ENCODE measurements at regions not wholly inside any gene's neighbourhood (a gene's known extent, or its start where the extent isn't known, plus 50 kb on each side); places are given as distances from the start of the nearest gene placed in this dataset.
A peak's percentile ranks its signal among the peaks of the same experiment; 100 is the strongest.

DNA sequence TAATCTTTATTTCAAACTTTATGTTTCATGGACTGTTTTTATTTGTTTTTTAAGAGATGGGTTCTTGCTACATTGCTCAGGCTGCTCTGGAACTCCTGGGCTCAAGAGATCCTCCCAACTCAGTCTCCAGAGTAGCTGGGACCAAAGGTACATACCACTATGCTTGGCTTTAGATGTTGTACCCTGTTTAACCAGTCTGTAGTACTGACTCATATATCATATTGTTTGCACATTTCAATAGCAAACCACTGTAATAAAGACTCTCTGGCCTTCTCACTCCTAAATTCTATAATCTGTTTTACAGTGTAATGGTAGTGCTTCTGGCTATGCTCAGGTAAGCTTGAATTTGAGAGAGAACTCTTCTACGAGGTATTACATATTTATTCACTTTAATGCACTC, 413.6 kb upstream of the PCDH15 start (continued):
- TF ChIP-seq TOX (CRISPR knock-in tag; IDR thresholded peaks at IDR 0.05; ENCODE audit: borderline replicate concordance) (no peak), SNAI2 (CRISPR knock-in tag; IDR thresholded peaks at IDR 0.05) (no peak), TCF4 (CRISPR knock-in tag; IDR thresholded peaks at IDR 0.05; ENCODE audit: borderline replicate concordance) (no peak), RARB (CRISPR knock-in tag; IDR thresholded peaks at IDR 0.05) (no peak), ZNF8 (CRISPR knock-in tag; IDR thresholded peaks at IDR 0.05) (no peak)

DNA sequence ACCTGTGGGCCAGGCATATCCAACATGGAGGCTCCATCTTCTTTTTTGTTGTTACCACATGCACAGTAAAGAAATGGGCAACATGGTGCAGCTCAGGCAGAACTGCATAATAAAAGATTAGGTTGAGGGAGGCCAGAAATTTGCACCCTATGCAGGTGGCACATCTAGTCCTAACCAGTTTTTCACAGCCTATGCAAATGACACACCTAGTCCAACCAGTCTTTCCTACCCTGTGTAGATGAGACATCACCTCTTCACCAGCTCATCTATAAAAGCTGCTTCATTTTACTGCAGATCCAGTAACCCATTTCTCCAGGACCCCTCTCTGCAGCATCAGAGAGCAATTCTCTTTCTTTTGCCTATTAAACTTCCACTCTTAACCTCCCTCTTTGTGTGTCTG, 411.0 kb upstream of the PCDH15 start:
- no peak for TF ChIP-seq ZNF565 (CRISPR knock-in tag; conservative IDR thresholded peaks at IDR 0.05; ENCODE audit: low read depth)
- TF ChIP-seq ZFP30 (CRISPR knock-in tag; IDR thresholded peaks at IDR 0.05), result no peak
- TF ChIP-seq, protein P1, sequence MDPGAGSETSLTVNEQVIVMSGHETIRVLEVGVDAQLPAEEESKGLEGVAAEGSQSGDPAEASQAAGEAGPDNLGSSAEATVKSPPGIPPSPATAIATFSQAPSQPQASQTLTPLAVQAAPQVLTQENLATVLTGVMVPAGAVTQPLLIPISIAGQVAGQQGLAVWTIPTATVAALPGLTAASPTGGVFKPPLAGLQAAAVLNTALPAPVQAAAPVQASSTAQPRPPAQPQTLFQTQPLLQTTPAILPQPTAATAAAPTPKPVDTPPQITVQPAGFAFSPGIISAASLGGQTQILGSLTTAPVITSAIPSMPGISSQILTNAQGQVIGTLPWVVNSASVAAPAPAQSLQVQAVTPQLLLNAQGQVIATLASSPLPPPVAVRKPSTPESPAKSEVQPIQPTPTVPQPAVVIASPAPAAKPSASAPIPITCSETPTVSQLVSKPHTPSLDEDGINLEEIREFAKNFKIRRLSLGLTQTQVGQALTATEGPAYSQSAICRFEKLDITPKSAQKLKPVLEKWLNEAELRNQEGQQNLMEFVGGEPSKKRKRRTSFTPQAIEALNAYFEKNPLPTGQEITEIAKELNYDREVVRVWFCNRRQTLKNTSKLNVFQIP (CRISPR knock-in tag; IDR thresholded peaks at IDR 0.05; ENCODE audit: borderline replicate concordance, low read depth), result no peak

DNA sequence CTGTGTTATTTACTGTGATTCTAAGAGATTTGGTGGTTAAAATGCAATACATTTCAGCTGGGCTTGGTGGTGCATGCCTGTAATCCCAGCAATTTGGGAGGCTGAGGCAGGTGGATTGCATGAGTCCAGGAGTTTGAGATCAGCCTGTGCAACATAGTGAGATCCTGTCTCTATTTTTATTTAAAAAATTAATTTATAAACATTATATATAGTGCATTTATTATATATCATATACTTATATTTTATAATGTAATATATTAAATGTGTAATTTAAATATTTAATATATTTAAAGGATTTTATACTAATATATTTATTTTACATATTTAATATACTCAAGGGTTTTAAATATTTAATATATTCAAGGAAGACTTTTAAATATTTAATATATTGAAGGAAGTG, 402.8 kb upstream of the PCDH15 start:
- no peak for TF ChIP-seq ZFP30 (CRISPR knock-in tag; IDR thresholded peaks at IDR 0.05)
- TF ChIP-seq, protein P2, sequence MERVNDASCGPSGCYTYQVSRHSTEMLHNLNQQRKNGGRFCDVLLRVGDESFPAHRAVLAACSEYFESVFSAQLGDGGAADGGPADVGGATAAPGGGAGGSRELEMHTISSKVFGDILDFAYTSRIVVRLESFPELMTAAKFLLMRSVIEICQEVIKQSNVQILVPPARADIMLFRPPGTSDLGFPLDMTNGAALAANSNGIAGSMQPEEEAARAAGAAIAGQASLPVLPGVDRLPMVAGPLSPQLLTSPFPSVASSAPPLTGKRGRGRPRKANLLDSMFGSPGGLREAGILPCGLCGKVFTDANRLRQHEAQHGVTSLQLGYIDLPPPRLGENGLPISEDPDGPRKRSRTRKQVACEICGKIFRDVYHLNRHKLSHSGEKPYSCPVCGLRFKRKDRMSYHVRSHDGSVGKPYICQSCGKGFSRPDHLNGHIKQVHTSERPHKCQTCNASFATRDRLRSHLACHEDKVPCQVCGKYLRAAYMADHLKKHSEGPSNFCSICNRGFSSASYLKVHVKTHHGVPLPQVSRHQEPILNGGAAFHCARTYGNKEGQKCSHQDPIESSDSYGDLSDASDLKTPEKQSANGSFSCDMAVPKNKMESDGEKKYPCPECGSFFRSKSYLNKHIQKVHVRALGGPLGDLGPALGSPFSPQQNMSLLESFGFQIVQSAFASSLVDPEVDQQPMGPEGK (CRISPR knock-in tag; IDR thresholded peaks at IDR 0.05; ENCODE audit: borderline replicate concordance), result no peak
- TF ChIP-seq ZC3H10 (CRISPR knock-in tag; IDR thresholded peaks at IDR 0.05), result no peak
- TF ChIP-seq CSDC2 (CRISPR knock-in tag; IDR thresholded peaks at IDR 0.05), result no peak
- no peak for TF ChIP-seq TOX (CRISPR knock-in tag; IDR thresholded peaks at IDR 0.05; ENCODE audit: borderline replicate concordance)
- no peak for TF ChIP-seq RARB (CRISPR knock-in tag; IDR thresholded peaks at IDR 0.05)
- TF ChIP-seq ZFP3 (CRISPR knock-in tag; IDR thresholded peaks at IDR 0.05), result no peak
- ATAC-seq, result no peak

More for the DNA sequence above, 411.0 kb upstream of the PCDH15 start:
- no peak for ATAC-seq

DNA sequence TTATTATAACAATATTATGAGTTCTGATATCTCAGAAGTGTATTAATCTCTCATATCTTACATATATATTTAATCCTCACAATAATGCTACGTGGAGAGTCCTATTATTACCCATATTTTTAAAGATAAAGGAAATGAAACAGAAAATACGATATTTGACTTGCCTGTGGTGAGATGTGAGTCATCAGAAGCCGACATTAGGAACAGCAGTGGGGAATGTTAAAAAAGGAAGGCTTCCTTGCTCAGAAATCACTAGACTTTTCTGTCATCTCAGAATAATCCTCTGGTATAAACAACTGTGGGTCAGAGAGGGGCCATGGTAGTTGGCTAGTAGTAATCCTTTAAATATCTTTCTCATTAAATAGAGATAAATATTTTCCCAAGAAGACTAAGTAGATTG, 402.3 kb upstream of the PCDH15 start:
- ATAC-seq, result no peak
- TF ChIP-seq ZFP3 (CRISPR knock-in tag; IDR thresholded peaks at IDR 0.05), result no peak
- no peak for TF ChIP-seq SNAI2 (CRISPR knock-in tag; IDR thresholded peaks at IDR 0.05)

DNA sequence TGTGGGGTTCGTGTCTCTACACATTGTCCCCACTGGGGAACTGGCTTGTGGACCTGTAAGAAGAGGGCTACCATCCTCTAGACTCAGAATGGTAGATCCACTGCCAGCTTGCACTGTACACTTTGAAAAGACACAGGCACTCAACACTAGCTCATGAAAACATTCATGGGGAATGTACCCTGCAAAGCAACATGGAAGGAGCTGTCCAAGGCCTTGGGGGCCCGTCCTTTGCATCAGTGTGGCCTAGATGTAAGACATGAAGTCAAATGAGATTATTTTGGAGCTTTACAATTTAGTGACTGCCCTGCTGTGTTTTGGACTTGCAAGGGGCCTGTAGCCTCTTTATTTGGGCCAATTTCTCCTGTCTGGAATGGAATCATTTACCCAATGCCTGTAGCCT, 399.0 kb upstream of the PCDH15 start:
- ATAC-seq, result no peak
- TF ChIP-seq, protein P3, sequence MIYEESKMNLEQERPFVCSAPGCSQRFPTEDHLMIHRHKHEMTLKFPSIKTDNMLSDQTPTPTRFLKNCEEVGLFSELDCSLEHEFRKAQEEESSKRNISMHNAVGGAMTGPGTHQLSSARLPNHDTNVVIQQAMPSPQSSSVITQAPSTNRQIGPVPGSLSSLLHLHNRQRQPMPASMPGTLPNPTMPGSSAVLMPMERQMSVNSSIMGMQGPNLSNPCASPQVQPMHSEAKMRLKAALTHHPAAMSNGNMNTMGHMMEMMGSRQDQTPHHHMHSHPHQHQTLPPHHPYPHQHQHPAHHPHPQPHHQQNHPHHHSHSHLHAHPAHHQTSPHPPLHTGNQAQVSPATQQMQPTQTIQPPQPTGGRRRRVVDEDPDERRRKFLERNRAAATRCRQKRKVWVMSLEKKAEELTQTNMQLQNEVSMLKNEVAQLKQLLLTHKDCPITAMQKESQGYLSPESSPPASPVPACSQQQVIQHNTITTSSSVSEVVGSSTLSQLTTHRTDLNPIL (CRISPR knock-in tag; IDR thresholded peaks at IDR 0.05; ENCODE audit: low read depth), result no peak
- TF ChIP-seq BACH2 (CRISPR knock-in tag; IDR thresholded peaks at IDR 0.05; ENCODE audit: borderline replicate concordance), result no peak
- TF ChIP-seq TCF4 (CRISPR knock-in tag; IDR thresholded peaks at IDR 0.05; ENCODE audit: borderline replicate concordance), result no peak
- TF ChIP-seq ARNTL (CRISPR knock-in tag; IDR thresholded peaks at IDR 0.05; ENCODE audit: borderline replicate concordance, low read depth), result no peak
- TF ChIP-seq, protein P2 (CRISPR knock-in tag; IDR thresholded peaks at IDR 0.05; ENCODE audit: borderline replicate concordance), result no peak
- TF ChIP-seq ZFP30 (CRISPR knock-in tag; IDR thresholded peaks at IDR 0.05), result no peak
- TF ChIP-seq CSDC2 (CRISPR knock-in tag; IDR thresholded peaks at IDR 0.05), result no peak
- TF ChIP-seq TOX (CRISPR knock-in tag; IDR thresholded peaks at IDR 0.05; ENCODE audit: borderline replicate concordance), result no peak
- TF ChIP-seq ISL1 (CRISPR knock-in tag; IDR thresholded peaks at IDR 0.05), result no peak
- no peak for TF ChIP-seq SNAI2 (CRISPR knock-in tag; IDR thresholded peaks at IDR 0.05)

DNA sequence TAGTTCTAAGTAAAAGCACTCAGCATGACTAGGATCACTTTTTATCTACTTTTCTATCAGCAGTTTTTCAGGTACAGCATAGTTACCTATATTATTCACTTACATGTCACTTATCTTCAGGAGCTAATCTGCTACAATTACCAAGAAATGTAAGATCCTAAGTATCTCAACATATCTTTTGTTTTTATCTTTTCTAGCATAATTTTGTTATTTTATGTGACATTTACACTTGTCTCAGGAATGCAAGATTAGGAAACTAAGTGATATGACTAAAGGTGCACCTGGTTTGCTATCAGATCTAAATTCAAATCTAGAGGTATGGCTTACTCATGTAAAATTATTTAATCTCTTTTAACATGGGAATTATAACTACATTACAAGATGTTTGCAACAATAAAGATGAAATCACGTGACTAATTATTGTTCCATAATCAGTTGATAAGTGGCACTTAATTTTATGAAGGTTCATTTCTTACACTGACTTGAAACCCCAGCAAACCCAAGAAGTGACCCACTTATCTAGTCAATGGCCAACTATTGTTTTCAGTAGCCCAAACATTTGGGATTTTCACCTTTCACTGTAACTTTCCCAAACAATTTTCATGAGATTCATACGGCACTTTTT, 390.3 kb upstream of the PCDH15 start:
- TF ChIP-seq ARNTL (CRISPR knock-in tag; IDR thresholded peaks at IDR 0.05; ENCODE audit: borderline replicate concordance, low read depth) (no peak), ZNF8 (CRISPR knock-in tag; IDR thresholded peaks at IDR 0.05) (no peak), ISL1 (CRISPR knock-in tag; IDR thresholded peaks at IDR 0.05) (peak; percentile 67), BACH2 (CRISPR knock-in tag; IDR thresholded peaks at IDR 0.05; ENCODE audit: borderline replicate concordance) (no peak), ZFP3 (CRISPR knock-in tag; IDR thresholded peaks at IDR 0.05) (no peak), RARB (CRISPR knock-in tag; IDR thresholded peaks at IDR 0.05) (no peak), ZFP30 (CRISPR knock-in tag; IDR thresholded peaks at IDR 0.05) (no peak)
- TF ChIP-seq, protein P1 (CRISPR knock-in tag; IDR thresholded peaks at IDR 0.05; ENCODE audit: borderline replicate concordance, low read depth), result no peak
- ATAC-seq, result no peak
